Neuronal stem cell (in vitro differentiated cells): ENCODE measurements at regions not wholly inside any gene's neighbourhood (a gene's known extent, or its start where the extent isn't known, plus 50 kb on each side); places are given as distances from the start of the nearest gene placed in this dataset.
A peak's percentile ranks its signal among the peaks of the same experiment; 100 is the strongest.

ENCODE experiments used
- DNase-seq: peaks from one replicate; pipeline ENCODE4 v3.0.0-alpha.2; 2013; ENCODE audit warnings: low spot score
- H2AFZ ChIP-seq: one replicate; pipeline ENCODE4 v1.6.1; 2013; ENCODE audit warnings: mild to moderate bottlenecking, low read length, inconsistent platforms
- H2AK5ac ChIP-seq: 2 replicates; pipeline ENCODE4 v1.6.1; 2013; ENCODE audit warnings: low read depth, mild to moderate bottlenecking, inconsistent platforms, low read length, moderate library complexity, mixed read lengths
- H2BK120ac ChIP-seq: 2 replicates; pipeline ENCODE4 v1.6.1; 2013; ENCODE audit warnings: low read depth, mild to moderate bottlenecking, inconsistent platforms, low read length, moderate library complexity, mixed read lengths
- H2BK12ac ChIP-seq: one replicate; pipeline ENCODE4 v1.6.1; 2013; ENCODE audit warnings: low read length, inconsistent platforms
- H2BK15ac ChIP-seq: 2 replicates; pipeline ENCODE4 v1.6.1; 2013; ENCODE audit warnings: mild to moderate bottlenecking, low read length, inconsistent platforms, mixed read lengths
- H2BK5ac ChIP-seq: one replicate; pipeline ENCODE4 v1.6.1; 2013; ENCODE audit warnings: inconsistent platforms, mild to moderate bottlenecking, low read length, moderate library complexity
- H3K14ac ChIP-seq: one replicate; pipeline ENCODE4 v1.6.1; 2013; ENCODE audit warnings: low read length, inconsistent platforms
- H3K18ac ChIP-seq: 2 replicates; pipeline ENCODE4 v1.6.1; 2013; ENCODE audit warnings: low read length, inconsistent platforms
- H3K23ac ChIP-seq: 2 replicates; pipeline ENCODE4 v1.6.1; 2013; ENCODE audit warnings: low read depth, mild to moderate bottlenecking, mixed read lengths, low read length, inconsistent platforms; ENCODE audit not compliant: poor library complexity
- H3K27ac ChIP-seq: replicated peaks from 3 replicates; pipeline ENCODE4 v1.5.1; 2013; ENCODE audit warnings: low read length, inconsistent platforms
- H3K27me3 ChIP-seq, 3 experiments: 2 replicates each; pipeline ENCODE4 v1.6.1; 2013; ENCODE audit warnings: low read length in 3 of 3, mild to moderate bottlenecking in 2 of 3, inconsistent platforms in 1 of 3, low read depth in 1 of 3, mixed read lengths in 1 of 3, moderate library complexity in 1 of 3; ENCODE audit not compliant: control insufficient read depth in 3 of 3, insufficient read depth in 3 of 3
- H3K36me3 ChIP-seq, 2 donors: replicated peaks in 1 of 2; 2 replicates each; pipeline ENCODE4 v1.6.1; 2013; ENCODE audit warnings: low read length in 2 of 2; ENCODE audit not compliant: control insufficient read depth in 2 of 2, insufficient read depth in 2 of 2
- H3K4ac ChIP-seq: 2 replicates; pipeline ENCODE4 v1.6.1; 2013; ENCODE audit warnings: inconsistent platforms, mild to moderate bottlenecking, low read length, moderate library complexity
- H3K4me1 ChIP-seq, 2 donors: 1 replicate in 1 of 2; 2 replicates in 1 of 2; pipeline ENCODE4 v1.6.1; 2013; ENCODE audit warnings: low read length in 2 of 2, low read depth in 1 of 2; ENCODE audit not compliant: control insufficient read depth in 2 of 2, insufficient read depth in 1 of 2
- H3K4me2 ChIP-seq: one replicate; pipeline ENCODE4 v1.6.1; 2013; ENCODE audit warnings: mild to moderate bottlenecking, low read length, inconsistent platforms; ENCODE audit not compliant: insufficient read depth, poor library complexity, severe bottlenecking
- H3K4me3 ChIP-seq, 2 donors: 2 replicates each; pipeline ENCODE4 v1.5.1; 2013; ENCODE audit warnings: low read length in 2 of 2, mild to moderate bottlenecking in 2 of 2, inconsistent platforms in 1 of 2, moderate library complexity in 1 of 2
- H3K79me1 ChIP-seq: one replicate; pipeline ENCODE4 v1.6.1; 2013; ENCODE audit warnings: low read depth, mild to moderate bottlenecking, inconsistent platforms, low read length, moderate library complexity
- H3K9ac ChIP-seq: one replicate; pipeline ENCODE4 v1.6.1; 2013; ENCODE audit warnings: mild to moderate bottlenecking, low read depth, low read length, inconsistent platforms; ENCODE audit not compliant: poor library complexity
- H3K9me3 ChIP-seq, 2 donors: replicated peaks in 1 of 2; 2 replicates each; pipeline versions ENCODE3 to v1.6.1; 2013; ENCODE audit warnings: low read length in 2 of 2, mild to moderate bottlenecking in 2 of 2, inconsistent platforms in 1 of 2, low read depth in 1 of 2, mixed read lengths in 1 of 2, moderate library complexity in 1 of 2; ENCODE audit not compliant: control insufficient read depth in 2 of 2, insufficient read depth in 1 of 2
- H4K8ac ChIP-seq: one replicate; pipeline ENCODE4 v1.6.1; 2013; ENCODE audit warnings: low read depth, mild to moderate bottlenecking, inconsistent platforms, low read length, moderate library complexity
- H4K91ac ChIP-seq: one replicate; pipeline ENCODE4 v1.6.1; 2013; ENCODE audit warnings: low read length, low read depth, mild to moderate bottlenecking, inconsistent platforms; ENCODE audit not compliant: poor library complexity
- WGBS, 2 donors: extraction: QIAGEN DNeasy Blood & Tissue Kit; methylation state at CpG; one replicate each; pipeline ENCODE4 v1.1.7; 2013; ENCODE audit warnings: missing lambda C conversion rate in 2 of 2, mixed read lengths in 1 of 2; ENCODE audit not compliant: insufficient read length in 2 of 2, insufficient replicate concordance in 1 of 2; ENCODE audit errors: extremely low coverage in 2 of 2; 5-methylcytosine and 5-hydroxymethylcytosine counted together

GRCh38 chr1:80666073-80666472 is 1134.7 kb upstream of the ADGRL2 start:
- Histone ChIP-seq H2BK120ac (no peak overlapping the region), H3K4me2 (no peak overlapping the region), H2BK15ac (no peak overlapping the region), H3K9ac (no peak overlapping the region), H3K79me1 (no peaks in the 10 kb centered on the region), H3K23ac (no peak overlapping the region), H4K91ac (no peak overlapping the region), H3K9me3 (no peaks in the 10 kb centered on the region), H3K27me3 (no peaks in the 10 kb centered on the region), H4K8ac (no peak overlapping the region), H2BK5ac (no peak overlapping the region), H2AFZ (no peak overlapping the region), H3K4me1 (no peaks in the 10 kb centered on the region), H3K14ac (no peak overlapping the region), H3K36me3 (no peaks in the 10 kb centered on the region), H3K18ac (no peak overlapping the region), H2BK12ac (no peak overlapping the region), H2AK5ac (no peak overlapping the region), H3K4me3 (no peak overlapping the region), H3K27ac (no peak overlapping the region), H3K4ac (no peak overlapping the region)
- DNase-seq, result no peak

- Histone ChIP-seq H3K79me1 (no peaks in the 10 kb centered on the region), H3K18ac (no peak overlapping the region), H3K4me1 (peaks cover 2 to 11% of the 10 kb centered on the region in 2 donors), H2AK5ac (no peak overlapping the region), H3K9ac (no peak overlapping the region), H3K14ac (no peak overlapping the region), H2AFZ (no peak overlapping the region), H3K4ac (no peak overlapping the region), H3K27ac (no peak overlapping the region), H3K4me3 (no peak overlapping the region), H2BK15ac (no peak overlapping the region), H3K23ac (no peak overlapping the region), H2BK12ac (no peak overlapping the region), H3K4me2 (no peak overlapping the region), H3K27me3 (no peaks in the 10 kb centered on the region), H2BK120ac (no peak overlapping the region), H4K8ac (no peak overlapping the region), H3K36me3 (no peaks in the 10 kb centered on the region), H2BK5ac (no peak overlapping the region), H4K91ac (no peak overlapping the region), H3K9me3 (peaks cover 0 to 3% of the 10 kb centered on the region in 2 donors)
- DNase-seq, result no peak
- no CpG with 5 or more reads among the region's 5 CpGs for WGBS, 2 donors
Observed at GRCh38 chr1:80659161-80659560, 1141.6 kb upstream of the ADGRL2 start.

- Histone ChIP-seq H3K4me3 (no peak overlapping the region), H3K18ac (no peak overlapping the region), H2BK15ac (no peak overlapping the region), H2AFZ (no peak overlapping the region), H4K91ac (no peak overlapping the region), H3K9me3 (peaks cover 0 to 3% of the 10 kb centered on the region in 2 donors), H4K8ac (no peak overlapping the region), H3K4me1 (peaks cover 2 to 11% of the 10 kb centered on the region in 2 donors), H3K9ac (no peak overlapping the region), H3K4me2 (no peak overlapping the region), H3K79me1 (no peaks in the 10 kb centered on the region), H3K27me3 (no peaks in the 10 kb centered on the region), H2BK120ac (no peak overlapping the region), H3K27ac (no peak overlapping the region), H3K23ac (no peak overlapping the region), H2BK12ac (no peak overlapping the region), H2BK5ac (no peak overlapping the region), H3K4ac (no peak overlapping the region), H2AK5ac (no peak overlapping the region), H3K14ac (no peak overlapping the region), H3K36me3 (no peaks in the 10 kb centered on the region)
- peak; percentile 62 for DNase-seq
- WGBS, 2 donors, result no CpG with 5 or more reads among the region's 1 CpG
Observed at GRCh38 chr1:80657707-80658106, 1143.0 kb upstream of the ADGRL2 start.

GRCh38 chr1:80657044-80657643 is 1143.6 kb upstream of the ADGRL2 start:
- WGBS, 2 donors, result no CpG with 5 or more reads among the region's 3 CpGs
- H3K23ac ChIP-seq, result no peak overlapping the region
- H2BK12ac ChIP-seq, result no peak overlapping the region
- H2BK15ac ChIP-seq, result no peak overlapping the region
- H4K8ac ChIP-seq, result no peak overlapping the region
- no peak overlapping the region for H3K4me3 ChIP-seq
- DNase-seq, result no peak
- no peak overlapping the region for H3K14ac ChIP-seq
- H3K9ac ChIP-seq, result no peak overlapping the region
- H4K91ac ChIP-seq, result no peak overlapping the region
- peaks cover 2 to 11% of the 10 kb centered on the region in 2 donors for H3K4me1 ChIP-seq
- H2AFZ ChIP-seq, result no peak overlapping the region
- H3K36me3 ChIP-seq, result no peaks in the 10 kb centered on the region
- H3K18ac ChIP-seq, result no peak overlapping the region
- H2BK5ac ChIP-seq, result no peak overlapping the region
- H3K27ac ChIP-seq, result no peak overlapping the region
- H2AK5ac ChIP-seq, result no peak overlapping the region
- no peak overlapping the region for H2BK120ac ChIP-seq
- peaks cover 0 to 3% of the 10 kb centered on the region in 2 donors for H3K9me3 ChIP-seq
- H3K79me1 ChIP-seq, result no peaks in the 10 kb centered on the region
- H3K27me3 ChIP-seq, result no peaks in the 10 kb centered on the region
- no peak overlapping the region for H3K4me2 ChIP-seq
- no peak overlapping the region for H3K4ac ChIP-seq
